B cell (primary cell): ENCODE measurements at regions not wholly inside any gene's neighbourhood (a gene's known extent, or its start where the extent isn't known, plus 50 kb on each side); places are given as distances from the start of the nearest gene placed in this dataset.

Experiments used
- CTCF ChIP-seq: fragments of 200-600 bp; IDR thresholded peaks from one replicate; pipeline ENCODE4 v1.8.0; 2022; ENCODE audit warnings: antibody characterized with exemption, mild to moderate bottlenecking
- EZH2 ChIP-seq: IDR thresholded peaks from 2 replicates; pipeline ENCODE4 v1.6.1; 2012; ENCODE audit warnings: borderline replicate concordance, low read depth, mild to moderate bottlenecking, moderate library complexity, low read length; ENCODE audit not compliant: insufficient read depth, poor library complexity, severe bottlenecking

- TF ChIP-seq CTCF (no peak), EZH2 (no peak)
These were observed 103.9 kb upstream of the POT1 start for GRCh38 chr7:125033506-125033905.
